ENCODE measurements at regions not wholly inside any gene's neighbourhood (a gene's known extent, or its start where the extent isn't known, plus 50 kb on each side); places are given as distances from the start of the nearest gene placed in this dataset.
A peak's percentile ranks its signal among the peaks of the same experiment; 100 is the strongest.

DNA sequence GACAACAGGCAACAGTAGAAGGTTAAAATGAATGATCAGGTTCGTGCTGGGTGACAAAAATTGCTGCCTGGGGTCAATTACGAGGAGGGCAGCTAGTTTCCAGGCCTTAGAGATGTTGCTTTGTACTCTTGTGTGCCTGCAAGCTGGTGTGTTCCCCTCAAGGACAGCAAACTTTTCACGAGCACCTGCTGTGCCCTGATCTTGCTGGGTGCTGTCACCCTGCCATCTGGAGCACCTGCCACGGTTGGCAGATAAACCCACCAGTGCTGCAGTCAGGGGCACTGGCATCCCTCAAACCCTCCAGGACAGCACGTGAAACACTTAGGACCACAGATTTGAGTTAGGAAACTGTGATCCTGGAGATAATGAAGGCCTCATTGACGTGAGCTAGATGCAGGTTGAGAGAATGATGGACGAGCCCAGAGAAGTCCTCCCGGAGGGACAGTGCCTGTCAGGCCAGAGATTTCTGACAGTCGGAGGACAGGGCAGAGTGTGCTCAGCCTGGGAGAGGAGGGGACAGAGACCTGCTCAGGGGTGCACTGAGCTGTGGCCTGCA, 104.3 kb upstream of the RAB12 start:
- TF ChIP-seq, protein P1, sequence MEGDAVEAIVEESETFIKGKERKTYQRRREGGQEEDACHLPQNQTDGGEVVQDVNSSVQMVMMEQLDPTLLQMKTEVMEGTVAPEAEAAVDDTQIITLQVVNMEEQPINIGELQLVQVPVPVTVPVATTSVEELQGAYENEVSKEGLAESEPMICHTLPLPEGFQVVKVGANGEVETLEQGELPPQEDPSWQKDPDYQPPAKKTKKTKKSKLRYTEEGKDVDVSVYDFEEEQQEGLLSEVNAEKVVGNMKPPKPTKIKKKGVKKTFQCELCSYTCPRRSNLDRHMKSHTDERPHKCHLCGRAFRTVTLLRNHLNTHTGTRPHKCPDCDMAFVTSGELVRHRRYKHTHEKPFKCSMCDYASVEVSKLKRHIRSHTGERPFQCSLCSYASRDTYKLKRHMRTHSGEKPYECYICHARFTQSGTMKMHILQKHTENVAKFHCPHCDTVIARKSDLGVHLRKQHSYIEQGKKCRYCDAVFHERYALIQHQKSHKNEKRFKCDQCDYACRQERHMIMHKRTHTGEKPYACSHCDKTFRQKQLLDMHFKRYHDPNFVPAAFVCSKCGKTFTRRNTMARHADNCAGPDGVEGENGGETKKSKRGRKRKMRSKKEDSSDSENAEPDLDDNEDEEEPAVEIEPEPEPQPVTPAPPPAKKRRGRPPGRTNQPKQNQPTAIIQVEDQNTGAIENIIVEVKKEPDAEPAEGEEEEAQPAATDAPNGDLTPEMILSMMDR (IDR thresholded peaks at IDR 0.05), result no peak
- H3K27ac Mint-ChIP-seq (ENCODE audit: unreplicated experiment), result no peak overlapping the region

DNA sequence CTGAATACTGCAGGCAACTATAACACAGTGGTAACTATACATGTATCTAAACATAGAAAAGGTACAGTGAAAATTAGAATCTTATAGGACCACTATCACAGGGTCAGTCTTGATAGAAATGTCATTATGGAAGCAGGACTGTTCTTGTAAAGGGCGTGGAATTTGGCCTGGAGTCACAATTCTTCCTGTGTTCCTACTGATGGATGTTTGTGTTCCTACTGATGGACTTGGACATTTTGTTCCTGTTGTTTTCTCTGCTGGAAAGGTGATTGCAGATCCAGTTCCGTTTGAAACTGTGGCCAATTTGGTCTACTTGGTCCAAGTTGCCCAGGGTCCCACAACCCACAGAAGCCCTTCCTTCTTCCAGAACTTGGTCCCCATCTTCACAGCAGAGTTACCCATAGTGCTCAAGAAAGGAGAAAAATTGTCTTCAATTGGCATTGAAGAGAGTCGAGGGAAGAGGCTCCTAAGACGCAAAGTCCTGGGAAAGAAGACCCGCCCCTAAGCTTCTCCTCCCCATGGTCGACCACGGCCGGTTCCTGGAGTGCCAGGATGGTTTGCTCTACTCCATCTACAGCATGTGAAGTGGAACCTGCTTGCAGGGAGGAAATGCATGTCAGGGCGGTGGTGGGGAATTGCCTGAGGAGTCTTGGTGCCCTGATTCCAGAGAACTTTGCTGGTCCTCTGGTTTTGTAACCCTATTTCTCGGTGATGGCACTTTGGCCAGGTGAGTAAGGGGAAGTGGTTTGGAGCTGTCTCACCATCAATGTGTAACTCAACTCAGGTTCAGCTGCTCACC, 102.8 kb upstream of the RAB12 start:
- Mint-ChIP-seq H3K4me3 (ENCODE audit: unreplicated experiment) (no peak overlapping the region), H3K27ac (ENCODE audit: unreplicated experiment) (no peak overlapping the region), H3K27me3 (ENCODE audit: low read depth) (peaks cover 4% of the 10 kb centered on the region), H3K36me3 (ENCODE audit: low read depth) (no peaks in the 10 kb centered on the region), H3K4me1 (ENCODE audit: low read depth) (peaks cover 3% of the 10 kb centered on the region), H3K9me3 (ENCODE audit: low read depth) (no peaks in the 10 kb centered on the region)
- DNase-seq (ENCODE audit: low spot score), result no peak
- TF ChIP-seq, protein P1 (IDR thresholded peaks at IDR 0.05), result no peak

More for the DNA sequence above, 104.3 kb upstream of the RAB12 start:
- H3K4me3 Mint-ChIP-seq (ENCODE audit: unreplicated experiment), result no peak overlapping the region
- no peaks in the 10 kb centered on the region for H3K9me3 Mint-ChIP-seq (ENCODE audit: low read depth)
- no peak for DNase-seq (ENCODE audit: low spot score)
- peaks cover 6% of the 10 kb centered on the region for H3K4me1 Mint-ChIP-seq (ENCODE audit: low read depth)
- H3K27me3 Mint-ChIP-seq (ENCODE audit: low read depth), result peaks cover 6% of the 10 kb centered on the region
- no peaks in the 10 kb centered on the region for H3K36me3 Mint-ChIP-seq (ENCODE audit: low read depth)

DNA sequence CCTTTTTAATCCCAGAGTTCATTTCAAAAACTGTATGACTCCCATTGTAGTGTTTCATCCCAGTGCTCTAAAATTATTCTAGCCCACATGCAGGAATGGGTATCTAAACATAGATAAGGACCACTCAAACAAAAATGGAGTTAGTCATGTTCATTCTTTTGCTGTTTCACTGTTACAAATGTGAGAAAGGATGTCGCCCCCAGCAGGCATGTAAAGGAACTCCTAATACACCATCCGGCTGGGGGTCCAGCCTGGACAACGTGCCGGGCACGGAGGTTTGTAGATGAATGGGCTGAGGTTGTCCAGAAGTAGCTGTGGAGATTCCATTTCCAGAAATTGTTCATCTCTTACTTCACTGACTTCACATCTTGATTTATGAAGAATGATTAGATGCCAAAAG, 101.9 kb upstream of the RAB12 start:
- H3K27me3 Mint-ChIP-seq (ENCODE audit: low read depth), result peaks cover 11% of the 10 kb centered on the region
- TF ChIP-seq, protein P1 (IDR thresholded peaks at IDR 0.05), result peak; percentile 71
- H3K36me3 Mint-ChIP-seq (ENCODE audit: low read depth), result no peaks in the 10 kb centered on the region
- peaks cover 3% of the 10 kb centered on the region for H3K4me1 Mint-ChIP-seq (ENCODE audit: low read depth)
- no peak overlapping the region for H3K4me3 Mint-ChIP-seq (ENCODE audit: unreplicated experiment)
- DNase-seq (ENCODE audit: low spot score), result no peak
- no peaks in the 10 kb centered on the region for H3K9me3 Mint-ChIP-seq (ENCODE audit: low read depth)
- H3K27ac Mint-ChIP-seq (ENCODE audit: unreplicated experiment), result no peak overlapping the region

DNA sequence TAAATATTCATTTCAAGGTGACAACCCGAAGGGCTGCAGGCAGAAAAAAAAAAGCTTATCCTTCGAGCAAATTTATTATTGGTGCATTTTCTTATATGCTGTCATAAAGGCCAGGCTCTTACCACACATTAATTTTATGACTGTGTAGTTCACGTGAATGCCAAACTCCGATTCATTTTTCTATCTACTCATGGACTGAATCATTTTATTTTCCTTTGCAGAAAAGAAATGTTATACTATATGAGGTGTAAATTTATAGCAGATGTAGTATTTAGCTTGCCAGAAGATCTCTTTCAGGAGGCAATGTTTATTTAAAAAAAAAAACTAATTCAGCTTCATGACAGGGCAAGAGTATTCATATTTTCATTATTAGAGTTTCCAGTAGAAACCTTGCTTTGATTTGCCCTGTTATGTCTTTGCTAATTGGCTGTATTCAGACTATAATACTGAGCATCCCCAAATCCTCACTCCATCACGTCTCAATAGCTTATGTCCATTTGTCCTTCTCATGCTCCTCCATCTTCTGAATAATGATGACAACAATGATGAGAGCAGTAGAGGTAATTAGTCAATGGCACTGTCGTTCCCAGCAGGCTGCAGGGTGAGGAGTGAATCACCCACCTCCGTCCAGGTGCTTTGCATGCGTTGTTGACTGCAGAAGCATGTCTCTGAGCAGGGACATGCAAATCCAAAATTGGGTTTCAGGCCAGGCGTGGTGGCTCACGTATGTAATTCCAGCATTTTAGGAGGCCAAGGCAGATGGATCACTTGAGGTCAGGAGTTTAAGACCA, 101.1 kb upstream of the RAB12 start:
- Mint-ChIP-seq H3K27me3 (ENCODE audit: low read depth) (peaks cover 17% of the 10 kb centered on the region), H3K4me1 (ENCODE audit: low read depth) (peaks cover 3% of the 10 kb centered on the region), H3K9me3 (ENCODE audit: low read depth) (no peaks in the 10 kb centered on the region), H3K27ac (ENCODE audit: unreplicated experiment) (no peak overlapping the region), H3K4me3 (ENCODE audit: unreplicated experiment) (no peak overlapping the region), H3K36me3 (ENCODE audit: low read depth) (no peaks in the 10 kb centered on the region)
- no peak for DNase-seq (ENCODE audit: low spot score)
- TF ChIP-seq, protein P1 (IDR thresholded peaks at IDR 0.05), result no peak

DNA sequence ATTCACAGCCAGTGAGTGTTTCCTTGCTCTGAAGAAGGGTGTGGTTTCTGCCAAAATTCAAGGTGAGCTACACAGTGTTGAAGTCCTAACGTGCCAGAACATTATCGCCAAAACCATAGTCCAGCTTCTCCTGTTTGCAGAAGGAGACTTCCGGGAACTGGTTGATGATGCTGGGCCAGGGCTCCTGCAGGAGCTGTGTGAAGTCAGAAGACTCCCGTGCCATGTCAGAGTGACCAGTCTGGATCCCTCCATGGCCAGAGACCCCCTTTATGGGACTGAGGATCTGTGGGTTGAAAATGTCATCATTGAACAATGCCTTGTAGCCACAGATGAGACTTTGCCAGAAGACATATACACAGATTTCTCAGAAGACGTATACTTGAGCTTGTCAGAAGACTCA, 96.0 kb upstream of the RAB12 start:
- TF ChIP-seq, protein P1 (IDR thresholded peaks at IDR 0.05), result no peak
- DNase-seq (ENCODE audit: low spot score), result no peak
- Mint-ChIP-seq H3K36me3 (ENCODE audit: low read depth) (no peaks in the 10 kb centered on the region), H3K27ac (ENCODE audit: unreplicated experiment) (no peak overlapping the region), H3K9me3 (ENCODE audit: low read depth) (no peaks in the 10 kb centered on the region), H3K4me1 (ENCODE audit: low read depth) (no peaks in the 10 kb centered on the region), H3K27me3 (ENCODE audit: low read depth) (peaks cover 42% of the 10 kb centered on the region), H3K4me3 (ENCODE audit: unreplicated experiment) (no peak overlapping the region)

Data from chondrocyte (in vitro differentiated cells).